AG04450 (cell line): ENCODE measurements at regions not wholly inside any gene's neighbourhood (a gene's known extent, or its start where the extent isn't known, plus 50 kb on each side); places are given as distances from the start of the nearest gene placed in this dataset.

Experiments used
- CTCF ChIA-PET: fragments of 300-600, 350-600 bp; formaldehyde crosslinking; extraction: SDS; loops from one replicate; lab custom pipeline; 2022; ENCODE audit warnings: antibody characterized with exemption, inconsistent platforms; lab: Charles Lee
- POLR2A ChIA-PET: fragments of 350-600 bp; formaldehyde crosslinking; extraction: SDS; loops from one replicate; lab custom pipeline; 2021; ENCODE audit warnings: antibody characterized with exemption, inconsistent platforms; lab: Yijun Ruan, JAX
- DNase-seq: peaks from one replicate; pipeline ENCODE4 v3.0.0-alpha.2; 2011; ENCODE audit warnings: low read depth, low spot score
- H3K27ac ChIP-seq: one replicate; pipeline ENCODE4 v1.5.1; 2012; ENCODE audit warnings: low read depth, low read length, control low read depth
- H3K27me3 ChIP-seq: one replicate; pipeline ENCODE4 v1.6.0; 2012; ENCODE audit warnings: low read length; ENCODE audit not compliant: control insufficient read depth, insufficient read depth
- H3K4me3 ChIP-seq: 2 replicates; pipeline ENCODE4 v1.5.1; 2011; ENCODE audit warnings: mild to moderate bottlenecking, low read depth, low read length, control low read depth
- H3K9me3 ChIP-seq: 2 replicates; pipeline ENCODE4 v1.5.1; 2012; ENCODE audit warnings: low read length; ENCODE audit not compliant: control insufficient read depth, insufficient read depth
- TF ChIP-seq, protein P1 (sequence below): IDR thresholded peaks from 2 replicates; pipeline ENCODE4 v1.5.1; 2011; ENCODE audit warnings: low read depth, low read length, control low read depth, inconsistent platforms

DNA sequence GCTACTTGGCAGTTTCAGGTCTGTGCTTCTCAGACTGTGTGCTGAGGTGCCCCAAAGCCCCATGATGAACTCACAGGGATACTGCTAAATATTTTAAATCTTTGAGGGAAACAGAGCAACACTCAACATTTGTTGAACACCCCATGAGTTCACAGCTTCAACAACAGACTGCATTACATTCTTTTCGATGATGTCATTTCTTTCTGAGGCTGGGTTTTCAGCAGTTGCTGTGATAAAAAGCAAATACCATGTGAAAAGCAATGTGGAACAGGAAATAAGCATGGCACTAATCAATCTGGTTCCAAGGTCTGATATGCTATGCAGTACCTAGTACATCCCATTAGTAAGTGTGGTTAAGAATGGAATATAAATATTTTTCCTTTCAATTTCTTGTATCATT lies 82.7 kb downstream of the RPL27A start:
- ChIA-PET CTCF (no interaction called here), POLR2A (no interaction called here)
- no peak overlapping the region for H3K4me3 ChIP-seq
- DNase-seq, result peak; percentile 44
- no peaks in the 10 kb centered on the region for H3K27me3 ChIP-seq
- peak overlapping the region; percentile 71 for H3K27ac ChIP-seq
- TF ChIP-seq, protein P1, sequence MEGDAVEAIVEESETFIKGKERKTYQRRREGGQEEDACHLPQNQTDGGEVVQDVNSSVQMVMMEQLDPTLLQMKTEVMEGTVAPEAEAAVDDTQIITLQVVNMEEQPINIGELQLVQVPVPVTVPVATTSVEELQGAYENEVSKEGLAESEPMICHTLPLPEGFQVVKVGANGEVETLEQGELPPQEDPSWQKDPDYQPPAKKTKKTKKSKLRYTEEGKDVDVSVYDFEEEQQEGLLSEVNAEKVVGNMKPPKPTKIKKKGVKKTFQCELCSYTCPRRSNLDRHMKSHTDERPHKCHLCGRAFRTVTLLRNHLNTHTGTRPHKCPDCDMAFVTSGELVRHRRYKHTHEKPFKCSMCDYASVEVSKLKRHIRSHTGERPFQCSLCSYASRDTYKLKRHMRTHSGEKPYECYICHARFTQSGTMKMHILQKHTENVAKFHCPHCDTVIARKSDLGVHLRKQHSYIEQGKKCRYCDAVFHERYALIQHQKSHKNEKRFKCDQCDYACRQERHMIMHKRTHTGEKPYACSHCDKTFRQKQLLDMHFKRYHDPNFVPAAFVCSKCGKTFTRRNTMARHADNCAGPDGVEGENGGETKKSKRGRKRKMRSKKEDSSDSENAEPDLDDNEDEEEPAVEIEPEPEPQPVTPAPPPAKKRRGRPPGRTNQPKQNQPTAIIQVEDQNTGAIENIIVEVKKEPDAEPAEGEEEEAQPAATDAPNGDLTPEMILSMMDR, result no peak
- no peaks in the 10 kb centered on the region for H3K9me3 ChIP-seq

GRCh38 chr11:8766043-8766987 lies 83.7 kb downstream of the RPL27A start:
- ChIA-PET POLR2A (interaction anchor here (1.0 kb wide), 1 partner anchor 44 kb away, joined by 4 read pairs; a partner anchor contains a TSS), CTCF (no interaction called here)
- no peaks in the 10 kb centered on the region for H3K9me3 ChIP-seq
- no peak for DNase-seq
- H3K4me3 ChIP-seq, result no peak overlapping the region
- H3K27me3 ChIP-seq, result no peaks in the 10 kb centered on the region
- TF ChIP-seq, protein P1, result no peak
- H3K27ac ChIP-seq, result peak overlapping the region; percentile 52

DNA sequence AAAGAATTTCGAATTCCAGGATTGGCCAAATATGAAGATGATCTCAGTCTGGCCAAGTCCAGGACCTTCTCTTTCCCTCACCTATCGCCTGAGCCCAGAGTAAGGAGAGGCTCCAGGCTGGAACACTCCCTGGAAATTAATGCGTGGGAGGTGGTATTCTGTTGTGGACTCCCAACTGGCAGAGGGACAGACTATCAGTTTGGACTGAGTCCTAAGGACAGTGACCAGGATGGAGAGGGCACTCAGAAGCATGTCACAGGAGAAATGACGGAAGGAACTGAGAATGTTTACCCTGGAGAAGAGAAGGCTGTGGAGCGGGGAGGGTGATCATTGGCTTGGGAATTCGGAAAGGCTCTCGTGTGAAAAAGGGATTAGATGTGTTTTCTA lies 84.4 kb downstream of the RPL27A start:
- ChIA-PET CTCF (no interaction called here), POLR2A (interaction anchor here (1.0 kb wide), 1 partner anchor 43 kb away, joined by 4 read pairs; a partner anchor contains a TSS)
- H3K4me3 ChIP-seq, result no peak overlapping the region

DNA sequence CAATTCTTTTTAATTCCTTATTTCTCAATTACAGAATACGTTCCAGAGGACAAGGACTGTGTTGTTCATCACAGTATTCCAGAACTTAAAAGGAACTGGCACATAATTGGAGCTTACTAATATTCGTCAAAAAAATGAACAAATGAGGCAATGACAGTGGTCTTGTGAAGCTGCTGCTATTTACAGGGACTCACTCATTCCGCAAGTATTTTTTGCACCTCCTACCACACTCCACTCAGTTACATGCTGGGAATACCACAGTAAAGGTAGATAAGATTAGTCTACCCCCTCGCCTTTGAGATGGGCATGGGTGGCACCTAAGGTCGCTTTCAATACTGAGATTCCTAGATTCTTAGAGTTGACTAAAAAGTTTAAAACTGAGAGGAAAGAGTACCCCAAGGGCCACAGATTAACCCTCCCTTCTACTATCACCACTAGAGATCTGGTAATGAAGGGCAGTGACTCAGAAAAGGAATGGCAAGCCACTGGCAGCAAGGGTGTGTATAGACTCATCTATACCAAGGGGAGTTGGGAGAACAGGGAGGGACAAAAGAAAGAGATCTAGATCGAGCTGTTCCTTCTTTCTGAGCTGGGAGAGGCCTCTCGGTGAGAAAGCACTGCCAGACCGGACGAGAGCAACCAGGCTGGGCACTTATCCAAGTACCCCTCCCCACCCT lies 85.0 kb downstream of the RPL27A start:
- Histone ChIP-seq H3K9me3 (no peaks in the 10 kb centered on the region), H3K27me3 (no peaks in the 10 kb centered on the region), H3K27ac (no peak overlapping the region), H3K4me3 (no peak overlapping the region)
- TF ChIP-seq, protein P1, result no peak
- DNase-seq, result no peak
- CTCF ChIA-PET, result interaction anchor here (1.1 to 1.6 kb wide), 4 partner anchors 9 to 47 kb away, joined by 4 to 7 read pairs (median 5); no protein-coding TSS in a partner anchor
- POLR2A ChIA-PET, result interaction anchor here (1.6 to 1.8 kb wide), 2 partner anchors 49 to 71 kb away, joined by 4 to 6 read pairs; no protein-coding TSS in a partner anchor

More for the DNA sequence above, 84.4 kb downstream of the RPL27A start:
- no peaks in the 10 kb centered on the region for H3K9me3 ChIP-seq
- no peaks in the 10 kb centered on the region for H3K27me3 ChIP-seq
- TF ChIP-seq, protein P1, result no peak
- DNase-seq, result no peak
- H3K27ac ChIP-seq, result peak overlapping the region; percentile 11
